Gastrocnemius medialis (tissue), 4 donors: ENCODE measurements at regions not wholly inside any gene's neighbourhood (a gene's known extent, or its start where the extent isn't known, plus 50 kb on each side); places are given as distances from the start of the nearest gene placed in this dataset.
"Not testable (repeated sequence)": the region's sequence is repeated elsewhere in the genome, so short reads cannot be mapped to it uniquely, and the experiment has no call there.

Experiments used
- POLR2A ChIP-seq, 2 donors: fragments of 450-650 bp; IDR thresholded peaks; one replicate each; pipeline ENCODE4 v1.6.1; 2017; ENCODE audit warnings: antibody characterized with exemption in 2 of 2, mild to moderate bottlenecking in 2 of 2, moderate library complexity in 2 of 2
- TF ChIP-seq, protein P1 (sequence below), 5 experiments: fragments of 450-650 bp in 3 of 5; fragments of 200-600 bp in 2 of 5; sonication (generic) in 2 of 5; IDR thresholded peaks in 4 of 5; conservative IDR thresholded peaks in 1 of 5; 1 replicate in 4 of 5; 2 replicates in 1 of 5; pipeline ENCODE4 v1.5.1; 2016 to 2019; ENCODE audit warnings: antibody characterized with exemption in 5 of 5, mild to moderate bottlenecking in 3 of 5, moderate library complexity in 3 of 5

GRCh38 chr3:5383486-5384263 is 196.2 kb downstream of the EDEM1 start:
- TF ChIP-seq, protein P1, sequence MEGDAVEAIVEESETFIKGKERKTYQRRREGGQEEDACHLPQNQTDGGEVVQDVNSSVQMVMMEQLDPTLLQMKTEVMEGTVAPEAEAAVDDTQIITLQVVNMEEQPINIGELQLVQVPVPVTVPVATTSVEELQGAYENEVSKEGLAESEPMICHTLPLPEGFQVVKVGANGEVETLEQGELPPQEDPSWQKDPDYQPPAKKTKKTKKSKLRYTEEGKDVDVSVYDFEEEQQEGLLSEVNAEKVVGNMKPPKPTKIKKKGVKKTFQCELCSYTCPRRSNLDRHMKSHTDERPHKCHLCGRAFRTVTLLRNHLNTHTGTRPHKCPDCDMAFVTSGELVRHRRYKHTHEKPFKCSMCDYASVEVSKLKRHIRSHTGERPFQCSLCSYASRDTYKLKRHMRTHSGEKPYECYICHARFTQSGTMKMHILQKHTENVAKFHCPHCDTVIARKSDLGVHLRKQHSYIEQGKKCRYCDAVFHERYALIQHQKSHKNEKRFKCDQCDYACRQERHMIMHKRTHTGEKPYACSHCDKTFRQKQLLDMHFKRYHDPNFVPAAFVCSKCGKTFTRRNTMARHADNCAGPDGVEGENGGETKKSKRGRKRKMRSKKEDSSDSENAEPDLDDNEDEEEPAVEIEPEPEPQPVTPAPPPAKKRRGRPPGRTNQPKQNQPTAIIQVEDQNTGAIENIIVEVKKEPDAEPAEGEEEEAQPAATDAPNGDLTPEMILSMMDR (IDR thresholded peaks at IDR 0.05 in 4 of 5, conservative IDR thresholded peaks at IDR 0.05 in 1 of 5): not testable (repeated sequence)
- not testable (repeated sequence) for TF ChIP-seq POLR2A (IDR thresholded peaks at IDR 0.05)
